SK-N-SH (cell line): ENCODE measurements at regions not wholly inside any gene's neighbourhood (a gene's known extent, or its start where the extent isn't known, plus 50 kb on each side); places are given as distances from the start of the nearest gene placed in this dataset.
A peak's percentile ranks its signal among the peaks of the same experiment; 100 is the strongest.

Source experiments
- CTCF ChIA-PET: fragments of 300-600, 350-600 bp; formaldehyde crosslinking; extraction: SDS; loops from one replicate; lab custom pipeline; 2021; lab: Yijun Ruan, JAX
- POLR2A ChIA-PET: fragments of 350-600 bp; sonication (Branson Sonifier 250); formaldehyde crosslinking; extraction: SDS; loops from one replicate; lab custom pipeline; 2020; ENCODE audit warnings: antibody characterized with exemption, inconsistent platforms; lab: Yijun Ruan, JAX
- DNase-seq: peaks from one replicate; pipeline ENCODE4 v3.0.0; 2012
- H2AFZ ChIP-seq: fragments of 200-600 bp; sonication (generic); 2 replicates; pipeline ENCODE4 v1.8.1; 2016; ENCODE audit warnings: antibody characterized with exemption, mild to moderate bottlenecking, low read depth
- H3F3A ChIP-seq: fragments of 200-600 bp; sonication (generic); replicated peaks from 2 replicates; pipeline ENCODE3; 2016; ENCODE audit warnings: antibody characterized with exemption, mild to moderate bottlenecking; ENCODE audit not compliant: insufficient read depth
- H3K27ac ChIP-seq, 2 experiments: fragments of 200-500 bp in 1 of 2; fragments of 200-600 bp in 1 of 2; sonication (Bioruptor generic) in 1 of 2; sonication (generic), shearing (Covaris generic) in 1 of 2; 2 replicates each; pipeline versions ENCODE4 v1.5.1 to v1.6.1; 2014 to 2016; ENCODE audit warnings: low read depth in 2 of 2, inconsistent platforms in 1 of 2, low read length in 1 of 2, mild to moderate bottlenecking in 1 of 2, mixed read lengths in 1 of 2
- H3K27me3 ChIP-seq: fragments of 200-600 bp; sonication (generic), shearing (Covaris generic); 2 replicates; pipeline ENCODE4 v1.6.1; 2016; ENCODE audit warnings: mixed run types; ENCODE audit not compliant: insufficient read depth
- H3K36me3 ChIP-seq, 2 experiments: fragments of 200-500 bp in 1 of 2; fragments of 200-600 bp in 1 of 2; sonication (Bioruptor generic) in 1 of 2; sonication (generic) in 1 of 2; replicated peaks in 1 of 2; 2 replicates each; pipeline versions ENCODE3 to v1.5.1; 2014 to 2016; ENCODE audit warnings: low read length in 1 of 2, mild to moderate bottlenecking in 1 of 2; ENCODE audit not compliant: insufficient read depth in 2 of 2, control insufficient read depth in 1 of 2
- H3K4me1 ChIP-seq, 2 experiments: fragments of 200-500 bp in 1 of 2; fragments of 200-600 bp in 1 of 2; sonication (Bioruptor generic) in 1 of 2; sonication (generic), shearing (Covaris generic) in 1 of 2; 2 replicates each; pipeline versions ENCODE4 v1.5.1 to v1.6.1; 2014 to 2016; ENCODE audit warnings: low read depth in 1 of 2, low read length in 1 of 2, mixed run types in 1 of 2; ENCODE audit not compliant: insufficient read depth in 2 of 2, control insufficient read depth in 1 of 2
- H3K4me2 ChIP-seq: fragments of 200-600 bp; sonication (generic), shearing (Covaris generic); 2 replicates; pipeline ENCODE4 v1.6.1; 2017; ENCODE audit warnings: mixed run types
- H3K4me3 ChIP-seq, 2 experiments: fragments of 200-500 bp in 1 of 2; fragments of 200-600 bp in 1 of 2; sonication (Bioruptor generic) in 1 of 2; sonication (generic), shearing (Covaris generic) in 1 of 2; 2 replicates each; pipeline versions ENCODE4 v1.5.1 to v1.8.1; 2014 to 2016; ENCODE audit warnings: low read depth in 2 of 2, inconsistent platforms in 1 of 2, low read length in 1 of 2, mild to moderate bottlenecking in 1 of 2, mixed read lengths in 1 of 2, moderate library complexity in 1 of 2
- H3K79me2 ChIP-seq: fragments of 200-600 bp; sonication (generic); 2 replicates; pipeline ENCODE4 v1.8.1; 2017; ENCODE audit warnings: mild to moderate bottlenecking; ENCODE audit not compliant: insufficient read depth
- H3K9ac ChIP-seq: fragments of 200-600 bp; sonication (generic); 2 replicates; pipeline ENCODE4 v1.6.1; 2017; ENCODE audit warnings: mixed run types
- H3K9me2 ChIP-seq: fragments of 200-600 bp; sonication (generic); 2 replicates; pipeline ENCODE4 v1.6.1; 2017; ENCODE audit warnings: mixed run types
- H3K9me3 ChIP-seq: fragments of 200-600 bp; sonication (generic); 2 replicates; pipeline ENCODE4 v1.6.1; 2017; ENCODE audit warnings: mixed run types, mild to moderate bottlenecking, moderate library complexity
- H4K20me1 ChIP-seq: fragments of 200-600 bp; sonication (generic); 2 replicates; pipeline ENCODE4 v1.6.1; 2017; ENCODE audit warnings: mild to moderate bottlenecking, mixed run types; ENCODE audit not compliant: insufficient read depth
- ELF1 ChIP-seq: IDR thresholded peaks from 2 replicates; pipeline ENCODE4 v1.4.0; 2012
- EP300 ChIP-seq, 2 experiments: IDR thresholded peaks; 2 replicates each; pipeline versions ENCODE4 v1.4.0 to v1.6.1; 2012; ENCODE audit warnings: borderline replicate concordance in 1 of 2, low read depth in 1 of 2, low read length in 1 of 2
- EZH2phosphoT487 ChIP-seq: fragments of 200-600 bp; sonication (generic); IDR thresholded peaks from 2 replicates; pipeline ENCODE4 v1.6.1; 2017; ENCODE audit warnings: low read depth, mixed run types, mild to moderate bottlenecking, antibody characterized with exemption, moderate library complexity, borderline replicate concordance
- FOSL2 ChIP-seq: IDR thresholded peaks from 2 replicates; pipeline ENCODE4 v1.4.0; 2012; ENCODE audit warnings: low read depth, mild to moderate bottlenecking, moderate library complexity, borderline replicate concordance
- GABPA ChIP-seq: IDR thresholded peaks from 2 replicates; pipeline ENCODE4 v1.4.0; 2012; ENCODE audit warnings: low read depth, mild to moderate bottlenecking
- NFIC ChIP-seq: IDR thresholded peaks from 2 replicates; pipeline ENCODE4 v1.4.0; 2012; ENCODE audit warnings: borderline replicate concordance
- POLR2AphosphoS5 ChIP-seq: IDR thresholded peaks from 2 replicates; pipeline ENCODE4 v1.6.1; 2012; ENCODE audit warnings: low read depth, low read length
- RAD21 ChIP-seq: IDR thresholded peaks from 2 replicates; pipeline ENCODE4 v1.6.1; 2012; ENCODE audit warnings: mild to moderate bottlenecking, low read length
- RCOR1 ChIP-seq: fragments of 150-350 bp; IDR thresholded peaks from 2 replicates; pipeline ENCODE4 v1.6.1; 2017; ENCODE audit warnings: antibody characterized with exemption, low read length
- RXRA ChIP-seq: IDR thresholded peaks from 2 replicates; pipeline ENCODE4 v1.4.0; 2012; ENCODE audit warnings: low read depth, mild to moderate bottlenecking, borderline replicate concordance
- SMC3 ChIP-seq: IDR thresholded peaks from 2 replicates; pipeline ENCODE4 v1.6.1; 2012; ENCODE audit warnings: low read depth, low read length, improper control_type of control experiment
- USF1 ChIP-seq: IDR thresholded peaks from 2 replicates; pipeline ENCODE4 v1.4.0; 2012; ENCODE audit warnings: low read depth, borderline replicate concordance
- USF2 ChIP-seq: fragments of 150-350 bp; IDR thresholded peaks from 2 replicates; pipeline ENCODE4 v1.6.1; 2017; ENCODE audit warnings: antibody characterized with exemption, low read length, low read depth, borderline replicate concordance
- ZBTB33 ChIP-seq: IDR thresholded peaks from 2 replicates; pipeline ENCODE4 v1.4.0; 2012; ENCODE audit warnings: low read depth, borderline replicate concordance
- WGBS: methylation state at CpG from one replicate; pipeline ENCODE4 v1.1.6; 2017; ENCODE audit warnings: low lambda C conversion rate; 5-methylcytosine and 5-hydroxymethylcytosine counted together
- TF ChIP-seq, protein P1 (sequence below): IDR thresholded peaks from 2 replicates; pipeline ENCODE4 v1.6.1; 2012; ENCODE audit warnings: mild to moderate bottlenecking, low read depth, low read length, moderate library complexity
- TF ChIP-seq, protein P2 (sequence below): IDR thresholded peaks from 2 replicates; pipeline ENCODE4; 2012

- H3K27me3 ChIP-seq, result no peaks in the 10 kb centered on the region
- H4K20me1 ChIP-seq, result no peaks in the 10 kb centered on the region
- no peak overlapping the region for H3K4me3 ChIP-seq
- H3F3A ChIP-seq, result no peaks in the 10 kb centered on the region
- H3K36me3 ChIP-seq, result no peaks in the 10 kb centered on the region
- ChIA-PET CTCF (interaction anchor here (1.0 kb wide), 1 partner anchor 10 kb away, joined by 5 read pairs; no protein-coding TSS in a partner anchor), POLR2A (no interaction called here)
- 64% methylated on average over 3 of the region's 3 CpGs for WGBS
- no peaks in the 10 kb centered on the region for H3K9me3 ChIP-seq
- H3K79me2 ChIP-seq, result no peaks in the 10 kb centered on the region
- DNase-seq, result peak; percentile 9
- TF ChIP-seq RCOR1, result no peak
- TF ChIP-seq USF2, result no peak
- TF ChIP-seq, protein P1, sequence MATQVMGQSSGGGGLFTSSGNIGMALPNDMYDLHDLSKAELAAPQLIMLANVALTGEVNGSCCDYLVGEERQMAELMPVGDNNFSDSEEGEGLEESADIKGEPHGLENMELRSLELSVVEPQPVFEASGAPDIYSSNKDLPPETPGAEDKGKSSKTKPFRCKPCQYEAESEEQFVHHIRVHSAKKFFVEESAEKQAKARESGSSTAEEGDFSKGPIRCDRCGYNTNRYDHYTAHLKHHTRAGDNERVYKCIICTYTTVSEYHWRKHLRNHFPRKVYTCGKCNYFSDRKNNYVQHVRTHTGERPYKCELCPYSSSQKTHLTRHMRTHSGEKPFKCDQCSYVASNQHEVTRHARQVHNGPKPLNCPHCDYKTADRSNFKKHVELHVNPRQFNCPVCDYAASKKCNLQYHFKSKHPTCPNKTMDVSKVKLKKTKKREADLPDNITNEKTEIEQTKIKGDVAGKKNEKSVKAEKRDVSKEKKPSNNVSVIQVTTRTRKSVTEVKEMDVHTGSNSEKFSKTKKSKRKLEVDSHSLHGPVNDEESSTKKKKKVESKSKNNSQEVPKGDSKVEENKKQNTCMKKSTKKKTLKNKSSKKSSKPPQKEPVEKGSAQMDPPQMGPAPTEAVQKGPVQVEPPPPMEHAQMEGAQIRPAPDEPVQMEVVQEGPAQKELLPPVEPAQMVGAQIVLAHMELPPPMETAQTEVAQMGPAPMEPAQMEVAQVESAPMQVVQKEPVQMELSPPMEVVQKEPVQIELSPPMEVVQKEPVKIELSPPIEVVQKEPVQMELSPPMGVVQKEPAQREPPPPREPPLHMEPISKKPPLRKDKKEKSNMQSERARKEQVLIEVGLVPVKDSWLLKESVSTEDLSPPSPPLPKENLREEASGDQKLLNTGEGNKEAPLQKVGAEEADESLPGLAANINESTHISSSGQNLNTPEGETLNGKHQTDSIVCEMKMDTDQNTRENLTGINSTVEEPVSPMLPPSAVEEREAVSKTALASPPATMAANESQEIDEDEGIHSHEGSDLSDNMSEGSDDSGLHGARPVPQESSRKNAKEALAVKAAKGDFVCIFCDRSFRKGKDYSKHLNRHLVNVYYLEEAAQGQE, result no peak
- no peak for TF ChIP-seq GABPA
- TF ChIP-seq ELF1, result no peak
- TF ChIP-seq ZBTB33, result no peak
- TF ChIP-seq EZH2phosphoT487, result no peak
- H3K4me1 ChIP-seq, result no peaks in the 10 kb centered on the region; a peak in 1 of 4 replicates
- no peak overlapping the region for H3K9ac ChIP-seq
- H2AFZ ChIP-seq, result no peak overlapping the region
- H3K9me2 ChIP-seq, result peaks cover 3% of the 10 kb centered on the region; the same call in 1 of the 2 replicates
- H3K27ac ChIP-seq, result no peak overlapping the region
- H3K4me2 ChIP-seq, result no peak overlapping the region
Measured at GRCh38 chr4:126081336-126081735, 766.6 kb downstream of the FAT4 start.

- Histone ChIP-seq H3K4me3 (no peak overlapping the region), H3K4me1 (no peaks in the 10 kb centered on the region; a peak in 1 of 4 replicates), H3K27me3 (no peaks in the 10 kb centered on the region), H3K27ac (no peak overlapping the region), H2AFZ (no peak overlapping the region), H4K20me1 (no peaks in the 10 kb centered on the region), H3K9me2 (no peaks in the 10 kb centered on the region), H3K9ac (no peak overlapping the region), H3K36me3 (no peaks in the 10 kb centered on the region), H3K9me3 (no peaks in the 10 kb centered on the region), H3K4me2 (no peak overlapping the region), H3K79me2 (no peaks in the 10 kb centered on the region), H3F3A (no peaks in the 10 kb centered on the region)
- DNase-seq, result no peak
- ChIA-PET CTCF (interaction anchor here (0.7 kb wide), 1 partner anchor 12 kb away, joined by 3 read pairs; no protein-coding TSS in a partner anchor), POLR2A (no interaction called here)
- WGBS, result 82% methylated on average over 2 of the region's 2 CpGs
- TF ChIP-seq, protein P2, sequence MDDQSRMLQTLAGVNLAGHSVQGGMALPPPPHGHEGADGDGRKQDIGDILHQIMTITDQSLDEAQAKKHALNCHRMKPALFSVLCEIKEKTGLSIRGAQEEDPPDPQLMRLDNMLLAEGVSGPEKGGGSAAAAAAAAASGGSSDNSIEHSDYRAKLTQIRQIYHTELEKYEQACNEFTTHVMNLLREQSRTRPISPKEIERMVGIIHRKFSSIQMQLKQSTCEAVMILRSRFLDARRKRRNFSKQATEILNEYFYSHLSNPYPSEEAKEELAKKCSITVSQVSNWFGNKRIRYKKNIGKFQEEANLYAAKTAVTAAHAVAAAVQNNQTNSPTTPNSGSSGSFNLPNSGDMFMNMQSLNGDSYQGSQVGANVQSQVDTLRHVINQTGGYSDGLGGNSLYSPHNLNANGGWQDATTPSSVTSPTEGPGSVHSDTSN, result no peak
- no peak for TF ChIP-seq RCOR1
- TF ChIP-seq USF1, result no peak
- TF ChIP-seq SMC3, result no peak
- TF ChIP-seq EZH2phosphoT487, result no peak
- no peak for TF ChIP-seq ZBTB33
- TF ChIP-seq FOSL2, result no peak
- no peak for TF ChIP-seq EP300 (IDR thresholded peaks at IDR 0.05; ENCODE audit: borderline replicate concordance in 1 of 2, low read depth in 1 of 2, low read length in 1 of 2)
- no peak for TF ChIP-seq GABPA
- no peak for TF ChIP-seq NFIC
- no peak for TF ChIP-seq RAD21
- TF ChIP-seq POLR2AphosphoS5, result no peak
- TF ChIP-seq RXRA, result no peak
Measured at GRCh38 chr4:126086041-126086440, 771.3 kb downstream of the FAT4 start.
